ENCODE measurements at regions not wholly inside any gene's neighbourhood (a gene's known extent, or its start where the extent isn't known, plus 50 kb on each side); places are given as distances from the start of the nearest gene placed in this dataset.

DNA sequence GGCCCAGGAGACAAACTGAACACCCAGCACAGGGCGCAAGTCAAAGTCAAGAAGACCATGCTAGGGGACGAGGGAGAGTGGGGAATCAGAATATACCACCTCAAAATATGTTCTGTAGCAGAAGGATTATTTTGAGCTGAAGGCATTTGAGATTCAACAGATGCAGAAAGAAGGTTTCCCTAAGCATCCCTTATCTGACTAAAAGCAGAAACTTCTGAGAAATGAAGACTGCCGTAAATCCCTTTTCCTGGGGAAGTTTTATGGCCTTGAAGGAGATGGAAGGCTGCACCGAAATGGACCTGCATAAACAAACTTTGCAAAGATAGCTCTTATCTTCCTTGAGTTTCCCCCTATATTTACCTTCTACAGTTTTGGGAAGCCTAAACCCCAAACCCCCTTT, 72.8 kb downstream of the PTTG1 start:
- no peak overlapping the region for H4K5ac ChIP-seq (ENCODE audit: low read depth, low read length)
- H3K4me1 ChIP-seq (ENCODE audit: control insufficient read depth, insufficient read depth, low read length) = no peaks in the 10 kb centered on the region
- no peaks in the 10 kb centered on the region for H4K20me1 ChIP-seq (ENCODE audit: insufficient read depth, low read length)
- H3K9ac ChIP-seq (ENCODE audit: low read depth, low read length) = no peak overlapping the region
- no peaks in the 10 kb centered on the region for H3K79me1 ChIP-seq (ENCODE audit: low read depth in 1 of 2, low read length in 2 of 2)
- no peak overlapping the region for H2BK20ac ChIP-seq (ENCODE audit: low read depth, low read length)
- TF ChIP-seq MAFK (IDR thresholded peaks at IDR 0.05; ENCODE audit: low read depth, low read length) (no peak), RFX5 (IDR thresholded peaks at IDR 0.05; ENCODE audit: low read depth, low read length) (no peak), NFE2L2 (IDR thresholded peaks at IDR 0.05; ENCODE audit: low read depth, low read length) (no peak), BHLHE40 (IDR thresholded peaks at IDR 0.05; ENCODE audit: low read depth, low read length) (no peak), RCOR1 (IDR thresholded peaks at IDR 0.05; ENCODE audit: insufficient replicate concordance, low read length) (no peak), SMC3 (IDR thresholded peaks at IDR 0.05; ENCODE audit: low read depth, low read length) (no peak), MXI1 (IDR thresholded peaks at IDR 0.05; ENCODE audit: borderline replicate concordance, low read depth, low read length) (no peak), FOS (IDR thresholded peaks at IDR 0.05; ENCODE audit: low read depth, low read length) (no peak), POLR2A (IDR thresholded peaks at IDR 0.05; ENCODE audit: low read depth, low read length) (no peak), CHD1 (IDR thresholded peaks at IDR 0.05; ENCODE audit: low read depth, low read length) (no peak), RAD21 (IDR thresholded peaks at IDR 0.05; ENCODE audit: low read length) (no peak), MAZ (IDR thresholded peaks at IDR 0.05; ENCODE audit: borderline replicate concordance, low read depth, low read length) (no peak), CEBPB (IDR thresholded peaks at IDR 0.05; ENCODE audit: low read depth, low read length) (no peak)
- TF ChIP-seq, protein P1, sequence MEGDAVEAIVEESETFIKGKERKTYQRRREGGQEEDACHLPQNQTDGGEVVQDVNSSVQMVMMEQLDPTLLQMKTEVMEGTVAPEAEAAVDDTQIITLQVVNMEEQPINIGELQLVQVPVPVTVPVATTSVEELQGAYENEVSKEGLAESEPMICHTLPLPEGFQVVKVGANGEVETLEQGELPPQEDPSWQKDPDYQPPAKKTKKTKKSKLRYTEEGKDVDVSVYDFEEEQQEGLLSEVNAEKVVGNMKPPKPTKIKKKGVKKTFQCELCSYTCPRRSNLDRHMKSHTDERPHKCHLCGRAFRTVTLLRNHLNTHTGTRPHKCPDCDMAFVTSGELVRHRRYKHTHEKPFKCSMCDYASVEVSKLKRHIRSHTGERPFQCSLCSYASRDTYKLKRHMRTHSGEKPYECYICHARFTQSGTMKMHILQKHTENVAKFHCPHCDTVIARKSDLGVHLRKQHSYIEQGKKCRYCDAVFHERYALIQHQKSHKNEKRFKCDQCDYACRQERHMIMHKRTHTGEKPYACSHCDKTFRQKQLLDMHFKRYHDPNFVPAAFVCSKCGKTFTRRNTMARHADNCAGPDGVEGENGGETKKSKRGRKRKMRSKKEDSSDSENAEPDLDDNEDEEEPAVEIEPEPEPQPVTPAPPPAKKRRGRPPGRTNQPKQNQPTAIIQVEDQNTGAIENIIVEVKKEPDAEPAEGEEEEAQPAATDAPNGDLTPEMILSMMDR (conservative IDR thresholded peaks at IDR 0.05; ENCODE audit: low read depth, low read length) = no peak
- TF ChIP-seq, protein P2, sequence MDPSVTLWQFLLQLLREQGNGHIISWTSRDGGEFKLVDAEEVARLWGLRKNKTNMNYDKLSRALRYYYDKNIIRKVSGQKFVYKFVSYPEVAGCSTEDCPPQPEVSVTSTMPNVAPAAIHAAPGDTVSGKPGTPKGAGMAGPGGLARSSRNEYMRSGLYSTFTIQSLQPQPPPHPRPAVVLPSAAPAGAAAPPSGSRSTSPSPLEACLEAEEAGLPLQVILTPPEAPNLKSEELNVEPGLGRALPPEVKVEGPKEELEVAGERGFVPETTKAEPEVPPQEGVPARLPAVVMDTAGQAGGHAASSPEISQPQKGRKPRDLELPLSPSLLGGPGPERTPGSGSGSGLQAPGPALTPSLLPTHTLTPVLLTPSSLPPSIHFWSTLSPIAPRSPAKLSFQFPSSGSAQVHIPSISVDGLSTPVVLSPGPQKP (IDR thresholded peaks at IDR 0.05; ENCODE audit: borderline replicate concordance, low read depth, low read length) = no peak
- TF ChIP-seq, protein P3, sequence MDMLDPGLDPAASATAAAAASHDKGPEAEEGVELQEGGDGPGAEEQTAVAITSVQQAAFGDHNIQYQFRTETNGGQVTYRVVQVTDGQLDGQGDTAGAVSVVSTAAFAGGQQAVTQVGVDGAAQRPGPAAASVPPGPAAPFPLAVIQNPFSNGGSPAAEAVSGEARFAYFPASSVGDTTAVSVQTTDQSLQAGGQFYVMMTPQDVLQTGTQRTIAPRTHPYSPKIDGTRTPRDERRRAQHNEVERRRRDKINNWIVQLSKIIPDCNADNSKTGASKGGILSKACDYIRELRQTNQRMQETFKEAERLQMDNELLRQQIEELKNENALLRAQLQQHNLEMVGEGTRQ (IDR thresholded peaks at IDR 0.05; ENCODE audit: low read depth, low read length) = no peak
- H3K9me3 ChIP-seq (ENCODE audit: control insufficient read depth, insufficient read depth, low read length) = no peaks in the 10 kb centered on the region
- H2AFZ ChIP-seq (replicated peaks; ENCODE audit: low read length, poor library complexity) = no peak overlapping the region
- intact Hi-C loops (cut with micrococcal nuclease) = no loop called here
- peaks cover 12% of the 10 kb centered on the region for H3K27me3 ChIP-seq (ENCODE audit: control insufficient read depth, insufficient read depth, low read length)
- no peak overlapping the region for H2AK5ac ChIP-seq (ENCODE audit: low read depth, low read length)
- no peak overlapping the region for H2BK120ac ChIP-seq (ENCODE audit: low read depth, low read length)
- no peaks in the 10 kb centered on the region for H3K9me1 ChIP-seq (ENCODE audit: insufficient read depth, low read length)
- no peaks in the 10 kb centered on the region for H3K36me3 ChIP-seq (ENCODE audit: control insufficient read depth, insufficient read depth, low read length)
- no peak overlapping the region for H4K8ac ChIP-seq (ENCODE audit: low read depth in 2 of 2, low read length in 2 of 2)
- DNase-seq (no peak), ATAC-seq (ENCODE audit: low read depth) (no peak)
- H2BK5ac ChIP-seq (ENCODE audit: low read depth, low read length, poor library complexity, severe bottlenecking) = no peak overlapping the region
- no peak overlapping the region for H2BK15ac ChIP-seq (ENCODE audit: low read depth, low read length)
- in situ Hi-C loops (cut with MboI; ENCODE audit: low sequenced_read_pairs) = no loop called here
- ChIA-PET CTCF (no interaction called here), POLR2A (ENCODE audit: unreplicated experiment) (no interaction called here)
- dilution Hi-C loops (cut with HindIII; ENCODE audit: low sequenced_read_pairs, unreplicated experiment) = no loop called here
- no peak overlapping the region for H3K4ac ChIP-seq (ENCODE audit: low read depth, low read length)
- BruUV-seq (replicated peaks) = no TSS peak
- no peak overlapping the region for H3K4me3 ChIP-seq (ENCODE audit: insufficient read depth, low read depth, low read length)
- no peak overlapping the region for H2AK9ac ChIP-seq (replicated peaks; ENCODE audit: low read depth, low read length, poor library complexity)
- no peak overlapping the region for H3K56ac ChIP-seq (ENCODE audit: extremely low read depth, insufficient read depth, low read length)
- no peak overlapping the region for H4K91ac ChIP-seq (ENCODE audit: insufficient read depth, low read depth, low read length)
- no peak overlapping the region for H3K18ac ChIP-seq (ENCODE audit: low read depth, low read length)
- no peak overlapping the region for H3K23ac ChIP-seq (ENCODE audit: low read depth, low read length)
- WGBS, 2 experiments (ENCODE audit: extremely low coverage in 2 of 2, insufficient read length in 1 of 2) = no CpG with 5 or more reads among the region's 4 CpGs
- no peak overlapping the region for H3K14ac ChIP-seq (replicated peaks; ENCODE audit: low read depth, low read length)
- no peak overlapping the region for H3K27ac ChIP-seq (ENCODE audit: insufficient read depth, low read length)
- H3K4me2 ChIP-seq (ENCODE audit: low read depth, low read length) = no peak overlapping the region

All from IMR-90 (cell line).